ENCODE measurements at regions not wholly inside any gene's neighbourhood (a gene's known extent, or its start where the extent isn't known, plus 50 kb on each side); places are given as distances from the start of the nearest gene placed in this dataset.

DNA sequence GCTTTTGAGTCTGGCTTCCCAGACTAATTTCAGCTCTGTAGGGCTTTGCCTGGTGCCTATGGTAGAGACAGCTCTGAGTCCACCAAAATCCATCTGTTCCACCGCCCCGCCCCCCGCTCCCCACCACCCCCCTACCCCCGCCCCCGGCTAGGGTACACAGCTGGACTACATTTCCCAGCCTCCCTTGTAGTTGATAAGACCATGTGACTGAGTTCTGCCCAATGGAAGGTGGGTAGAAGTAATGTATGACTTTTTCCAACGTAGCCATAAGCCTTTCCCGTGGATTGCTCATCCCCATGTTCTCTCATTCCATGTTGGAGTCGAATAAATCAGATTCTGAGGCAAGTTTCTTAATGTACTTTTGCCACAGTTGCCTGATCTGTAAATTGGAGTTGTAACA, 786.7 kb upstream of the EEF2KMT start:
- TF ChIP-seq CTCF (IDR thresholded peaks at IDR 0.05) (no peak), EP300 (IDR thresholded peaks at IDR 0.05) (no peak), POLR2A (IDR thresholded peaks at IDR 0.05) (no peak)
